CD4-positive, alpha-beta T cell (primary cell): ENCODE measurements at regions not wholly inside any gene's neighbourhood (a gene's known extent, or its start where the extent isn't known, plus 50 kb on each side); places are given as distances from the start of the nearest gene placed in this dataset.

ENCODE experiments used
- ATAC-seq: fragments of 200-7000 bp; cut with Tn5 transposase; one replicate; pipeline ENCODE4 v1.10.0; 2022; ENCODE audit warnings: mild to moderate bottlenecking; ENCODE audit not compliant: poor library complexity
- CTCF ChIA-PET: fragments of 350-600 bp; sonication (Branson Sonifier 250); formaldehyde crosslinking; loops from one replicate; lab custom pipeline; 2021; ENCODE audit warnings: antibody characterized with exemption, inconsistent platforms; lab: Charles Lee
- POLR2A ChIA-PET: fragments of 350-600 bp; sonication (Branson Sonifier 250); formaldehyde crosslinking; loops from one replicate; lab custom pipeline; 2021; ENCODE audit warnings: antibody characterized with exemption, inconsistent platforms; lab: Charles Lee
- DNase-seq, 14 experiments: peaks; one replicate each; pipeline ENCODE4 v3.0.0-alpha.2; 2013 to 2020; ENCODE audit warnings: mixed read lengths in 2 of 14
- H3K27ac ChIP-seq, 2 donors: one replicate each; pipeline versions ENCODE4 v1.5.1 to v1.7.0; 2013; ENCODE audit warnings: low read length in 2 of 2, low read depth in 1 of 2, mild to moderate bottlenecking in 1 of 2
- H3K27me3 ChIP-seq, 2 experiments: 1 replicate in 1 of 2; 2 replicates in 1 of 2; pipeline versions ENCODE4 v1.6.1 to v1.7.0; 2013; ENCODE audit warnings: low read length in 2 of 2, control low read depth in 1 of 2, mild to moderate bottlenecking in 1 of 2, moderate library complexity in 1 of 2; ENCODE audit not compliant: insufficient read depth in 2 of 2, control insufficient read depth in 1 of 2
- H3K36me3 ChIP-seq: one replicate; pipeline ENCODE4 v1.6.1; 2013; ENCODE audit warnings: low read length, control low read depth; ENCODE audit not compliant: insufficient read depth
- H3K4me1 ChIP-seq: one replicate; pipeline ENCODE4 v1.6.1; 2013; ENCODE audit warnings: low read length, control low read depth; ENCODE audit not compliant: insufficient read depth
- H3K4me3 ChIP-seq: one replicate; pipeline ENCODE4 v1.5.1; 2013; ENCODE audit warnings: mild to moderate bottlenecking, low read length, moderate library complexity
- H3K9me3 ChIP-seq, 2 experiments: 1 replicate in 1 of 2; 2 replicates in 1 of 2; pipeline versions ENCODE4 v1.6.1 to v1.7.0; 2013; ENCODE audit warnings: low read length in 2 of 2, mild to moderate bottlenecking in 2 of 2, control low read depth in 1 of 2, moderate library complexity in 1 of 2; ENCODE audit not compliant: control insufficient read depth in 1 of 2, insufficient read depth in 1 of 2
- H3K27ac Mint-ChIP-seq: one replicate; pipeline ENCODE4 v1.8.0; 2020; ENCODE audit warnings: mixed read lengths
- H3K27me3 Mint-ChIP-seq: one replicate; pipeline ENCODE4 v1.8.0; 2021; ENCODE audit warnings: mixed read lengths
- H3K36me3 Mint-ChIP-seq: one replicate; pipeline ENCODE4 v1.8.0; 2021; ENCODE audit warnings: low read depth, mixed read lengths
- H3K4me1 Mint-ChIP-seq: one replicate; pipeline ENCODE4 v1.8.0; 2021; ENCODE audit warnings: low read depth, mixed read lengths
- H3K4me3 Mint-ChIP-seq: one replicate; pipeline ENCODE4 v1.8.0; 2020; ENCODE audit warnings: mild to moderate bottlenecking, mixed read lengths
- H3K9me3 Mint-ChIP-seq: one replicate; pipeline ENCODE4 v1.8.0; 2020; ENCODE audit warnings: mixed read lengths
- intact Hi-C, 2 experiments: fragments of 100-400 bp; cut with DNase I in 1 of 2; cut with micrococcal nuclease in 1 of 2; formaldehyde crosslinking; loops; one replicate each; pipeline versions ENCODE4 v1.15.1 to v1.9.0; 2023 to 2025; cut with DNase I, micrococcal nuclease
- TF ChIP-seq, protein P1 (sequence below): fragments of 200-600 bp; IDR thresholded peaks from one replicate; pipeline ENCODE4 v1.8.0; 2022; ENCODE audit warnings: antibody characterized with exemption, mild to moderate bottlenecking

DNA sequence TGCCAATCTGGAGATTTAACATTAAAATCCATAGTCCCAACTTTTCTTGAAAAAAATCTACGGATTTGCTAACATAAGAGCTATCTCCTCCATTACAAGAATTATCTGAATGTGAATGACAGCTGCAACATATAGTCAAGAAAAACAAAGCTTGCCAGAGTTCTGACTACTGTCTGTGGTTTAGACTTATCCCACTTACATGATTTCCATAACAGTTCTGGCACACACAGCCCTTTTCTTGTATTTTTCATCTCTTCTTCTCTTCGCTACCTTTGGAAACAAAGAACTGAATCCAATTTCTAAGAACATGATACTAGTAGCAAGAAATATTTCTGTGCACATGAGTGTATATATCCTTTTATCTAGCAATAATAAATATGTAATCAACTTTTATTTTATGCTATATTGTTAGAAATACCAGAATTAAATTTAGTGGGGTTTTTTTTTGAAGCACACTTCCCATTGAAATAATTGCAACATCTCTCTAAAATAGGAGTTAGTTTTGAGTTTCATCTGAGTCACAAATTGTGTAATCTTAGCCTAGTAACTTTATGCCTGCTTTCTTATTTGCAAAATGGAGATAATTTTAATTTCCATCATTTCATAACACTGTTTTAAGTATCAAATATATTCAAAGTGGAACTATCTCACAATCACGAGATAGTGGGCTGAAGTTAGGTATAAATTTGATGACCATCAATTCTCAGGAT, 1217.6 kb downstream of the JRKL start:
- H3K4me1 Mint-ChIP-seq = no peaks in the 10 kb centered on the region
- H3K36me3 Mint-ChIP-seq = no peaks in the 10 kb centered on the region
- H3K9me3 ChIP-seq = peaks cover 0 to 21% of the 10 kb centered on the region in 2 experiments
- no peak overlapping the region for H3K4me3 ChIP-seq
- ATAC-seq (no peak), DNase-seq (no peak)
- no peak overlapping the region for H3K27ac ChIP-seq
- intact Hi-C loops = no loop called here
- H3K4me1 ChIP-seq = no peaks in the 10 kb centered on the region
- no peaks in the 10 kb centered on the region for H3K36me3 ChIP-seq
- H3K27me3 ChIP-seq = no peaks in the 10 kb centered on the region
- H3K27me3 Mint-ChIP-seq = no peaks in the 10 kb centered on the region
- TF ChIP-seq, protein P1, sequence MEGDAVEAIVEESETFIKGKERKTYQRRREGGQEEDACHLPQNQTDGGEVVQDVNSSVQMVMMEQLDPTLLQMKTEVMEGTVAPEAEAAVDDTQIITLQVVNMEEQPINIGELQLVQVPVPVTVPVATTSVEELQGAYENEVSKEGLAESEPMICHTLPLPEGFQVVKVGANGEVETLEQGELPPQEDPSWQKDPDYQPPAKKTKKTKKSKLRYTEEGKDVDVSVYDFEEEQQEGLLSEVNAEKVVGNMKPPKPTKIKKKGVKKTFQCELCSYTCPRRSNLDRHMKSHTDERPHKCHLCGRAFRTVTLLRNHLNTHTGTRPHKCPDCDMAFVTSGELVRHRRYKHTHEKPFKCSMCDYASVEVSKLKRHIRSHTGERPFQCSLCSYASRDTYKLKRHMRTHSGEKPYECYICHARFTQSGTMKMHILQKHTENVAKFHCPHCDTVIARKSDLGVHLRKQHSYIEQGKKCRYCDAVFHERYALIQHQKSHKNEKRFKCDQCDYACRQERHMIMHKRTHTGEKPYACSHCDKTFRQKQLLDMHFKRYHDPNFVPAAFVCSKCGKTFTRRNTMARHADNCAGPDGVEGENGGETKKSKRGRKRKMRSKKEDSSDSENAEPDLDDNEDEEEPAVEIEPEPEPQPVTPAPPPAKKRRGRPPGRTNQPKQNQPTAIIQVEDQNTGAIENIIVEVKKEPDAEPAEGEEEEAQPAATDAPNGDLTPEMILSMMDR = no peak
- H3K9me3 Mint-ChIP-seq = peaks cover 3% of the 10 kb centered on the region
- ChIA-PET POLR2A (no interaction called here), CTCF (no interaction called here)
- H3K27ac Mint-ChIP-seq = no peak overlapping the region
- no peak overlapping the region for H3K4me3 Mint-ChIP-seq

DNA sequence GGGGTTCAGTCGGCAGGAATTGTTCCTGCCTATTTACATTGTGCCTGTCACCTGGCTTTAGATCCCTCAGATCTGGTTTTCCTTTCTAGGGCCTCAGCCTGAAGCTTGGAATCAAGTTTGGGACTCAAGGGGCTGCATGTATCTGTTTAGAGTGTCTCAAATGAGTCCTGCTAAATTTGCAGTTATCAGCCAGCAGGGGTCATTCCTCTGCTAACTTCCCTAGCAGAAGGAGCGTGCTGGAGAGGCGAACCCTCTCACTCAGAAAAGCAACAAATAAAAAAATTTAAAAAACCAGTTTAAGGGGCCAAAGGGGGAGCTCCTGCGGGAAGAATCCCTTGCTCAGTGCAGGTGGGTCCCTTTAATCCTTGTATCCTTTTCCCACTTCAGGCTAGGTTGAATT, 1220.2 kb downstream of the JRKL start:
- ChIA-PET CTCF (no interaction called here), POLR2A (no interaction called here)
- no peaks in the 10 kb centered on the region for H3K36me3 Mint-ChIP-seq
- peaks cover 3% of the 10 kb centered on the region for H3K9me3 Mint-ChIP-seq
- no peaks in the 10 kb centered on the region for H3K27me3 Mint-ChIP-seq
- Histone ChIP-seq H3K9me3 (peaks cover 0 to 21% of the 10 kb centered on the region in 2 experiments), H3K27ac (no peak overlapping the region), H3K4me1 (no peaks in the 10 kb centered on the region), H3K36me3 (no peaks in the 10 kb centered on the region), H3K4me3 (no peak overlapping the region), H3K27me3 (no peaks in the 10 kb centered on the region)
- TF ChIP-seq, protein P1 = no peak
- ATAC-seq = no peak
- no peak overlapping the region for H3K27ac Mint-ChIP-seq
- no peak for DNase-seq
- intact Hi-C loops = no loop called here
- H3K4me3 Mint-ChIP-seq = no peak overlapping the region
- H3K4me1 Mint-ChIP-seq = no peaks in the 10 kb centered on the region

DNA sequence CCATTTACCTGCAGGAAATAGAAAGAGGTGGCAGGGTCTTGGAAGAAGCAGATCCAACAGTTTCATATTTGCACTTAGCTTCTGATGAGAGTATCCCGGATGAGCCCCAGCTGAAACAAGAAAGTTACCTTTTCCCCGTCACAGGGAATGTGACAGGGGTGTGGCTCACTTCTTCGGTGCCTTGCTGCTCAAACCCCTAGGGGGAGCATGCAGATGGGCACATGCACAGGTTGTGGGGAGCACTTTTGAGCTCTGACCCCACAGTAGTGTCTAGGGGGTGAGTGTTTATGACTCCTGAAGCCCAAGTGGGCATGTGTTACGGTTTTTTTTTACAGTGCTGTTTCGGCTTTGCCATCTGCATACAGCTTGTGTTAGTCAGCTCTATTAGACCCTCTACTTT, 1221.0 kb downstream of the JRKL start:
- Mint-ChIP-seq H3K27me3 (no peaks in the 10 kb centered on the region), H3K4me1 (no peaks in the 10 kb centered on the region), H3K36me3 (no peaks in the 10 kb centered on the region), H3K27ac (no peak overlapping the region), H3K4me3 (no peak overlapping the region), H3K9me3 (peaks cover 3% of the 10 kb centered on the region)
- ChIA-PET CTCF (no interaction called here), POLR2A (no interaction called here)
- H3K27me3 ChIP-seq = no peaks in the 10 kb centered on the region
- peaks cover 0 to 21% of the 10 kb centered on the region in 2 experiments for H3K9me3 ChIP-seq
- ATAC-seq (no peak), DNase-seq (no peak)
- no peak overlapping the region for H3K27ac ChIP-seq
- H3K4me3 ChIP-seq = no peak overlapping the region
- no peaks in the 10 kb centered on the region for H3K36me3 ChIP-seq
- intact Hi-C loops = no loop called here
- H3K4me1 ChIP-seq = no peaks in the 10 kb centered on the region
- TF ChIP-seq, protein P1 = no peak
